AG08396 (cell line): ENCODE measurements at regions not wholly inside any gene's neighbourhood (a gene's known extent, or its start where the extent isn't known, plus 50 kb on each side); places are given as distances from the start of the nearest gene placed in this dataset.

Experiments
- DNase-seq: peaks from one replicate; pipeline ENCODE4 v3.0.0; 2012; ENCODE audit warnings: low spot score, mixed read lengths

DNA sequence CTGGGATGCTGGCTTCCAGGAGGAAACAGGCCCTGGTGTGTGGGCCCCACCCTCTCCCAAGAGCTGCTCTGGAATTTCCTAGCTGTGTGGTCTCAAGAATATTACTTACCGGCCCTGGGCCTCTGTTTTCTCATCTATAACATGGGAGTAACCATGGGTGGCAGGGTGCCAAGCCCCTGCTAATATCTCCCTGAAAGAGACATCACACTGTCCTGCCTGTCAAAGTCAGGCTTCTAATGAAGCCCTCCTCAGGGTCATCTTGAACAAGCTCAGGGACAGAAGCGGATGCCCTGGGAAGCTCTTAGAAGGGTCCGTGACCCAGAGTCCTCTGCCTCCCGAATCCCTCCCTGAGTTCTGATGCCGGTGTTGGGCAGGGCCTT is 173.2 kb upstream of the HDAC4 start:
- DNase-seq: no peak

DNA sequence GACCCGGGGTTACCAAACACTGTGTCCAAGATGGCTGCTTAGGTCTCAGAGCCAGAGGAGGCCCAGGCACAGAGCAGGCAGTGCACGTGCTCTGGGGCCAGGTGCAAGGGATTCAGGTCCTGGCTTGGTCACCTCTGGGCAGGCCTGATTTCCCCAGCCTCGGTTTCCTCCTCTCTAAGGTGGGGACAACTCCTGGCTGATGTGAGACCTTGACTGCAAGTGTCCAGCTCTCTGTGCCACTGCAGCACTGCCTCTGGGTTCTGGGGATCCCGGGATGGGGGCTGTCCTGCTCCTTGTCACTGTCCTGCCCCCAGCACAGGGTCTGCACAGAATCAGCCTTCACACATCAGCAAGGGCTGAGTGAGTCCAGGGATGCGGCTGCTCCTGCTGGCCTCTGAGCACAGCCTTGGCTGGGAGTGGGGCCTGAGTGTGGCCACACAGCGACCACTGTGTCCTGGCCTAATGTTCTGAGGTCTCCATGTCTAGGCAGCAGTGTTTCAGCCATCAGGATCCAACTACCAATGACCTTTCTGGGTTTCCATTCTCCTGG is 170.2 kb upstream of the HDAC4 start:
- no peak for DNase-seq

- DNase-seq: no peak
Observed at GRCh38 chr2:239570216-239570925, 169.6 kb upstream of the HDAC4 start.

DNA sequence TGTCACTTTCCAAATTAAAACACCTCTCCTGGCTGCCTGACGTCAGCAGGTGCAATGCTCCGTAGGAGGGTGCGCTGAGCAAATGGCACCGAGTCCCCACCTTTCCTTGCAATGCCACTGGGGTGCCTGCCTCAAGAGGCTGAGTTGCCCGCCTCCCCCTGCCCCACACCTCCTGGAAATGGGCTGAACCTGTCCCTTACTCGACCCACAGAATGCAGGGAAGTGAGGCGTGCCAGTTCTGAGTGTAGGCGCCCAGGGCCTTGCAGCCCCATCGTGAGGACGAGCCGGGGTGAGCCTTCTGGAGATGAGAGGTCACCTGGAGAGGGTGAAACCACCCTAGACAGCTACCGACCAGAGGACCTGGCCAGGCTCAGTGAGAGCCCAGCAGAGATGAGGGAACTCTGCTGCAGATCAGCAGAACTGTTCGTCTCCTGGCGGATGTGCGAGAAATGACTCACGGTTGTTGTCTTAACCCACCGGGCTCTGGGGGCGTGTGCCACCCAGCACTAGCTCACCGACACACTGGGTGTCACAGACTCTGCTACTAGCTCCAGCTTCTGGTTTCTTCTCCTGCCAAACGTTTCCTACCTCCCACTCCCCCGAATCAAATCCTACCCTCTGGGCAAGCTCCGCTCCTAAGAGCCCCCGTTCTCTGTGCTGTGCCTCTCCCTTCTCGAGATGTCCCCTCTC is 168.7 kb upstream of the HDAC4 start:
- DNase-seq: no peak

GRCh38 chr2:239568601-239569000 is 167.8 kb upstream of the HDAC4 start:
- no peak for DNase-seq

DNA sequence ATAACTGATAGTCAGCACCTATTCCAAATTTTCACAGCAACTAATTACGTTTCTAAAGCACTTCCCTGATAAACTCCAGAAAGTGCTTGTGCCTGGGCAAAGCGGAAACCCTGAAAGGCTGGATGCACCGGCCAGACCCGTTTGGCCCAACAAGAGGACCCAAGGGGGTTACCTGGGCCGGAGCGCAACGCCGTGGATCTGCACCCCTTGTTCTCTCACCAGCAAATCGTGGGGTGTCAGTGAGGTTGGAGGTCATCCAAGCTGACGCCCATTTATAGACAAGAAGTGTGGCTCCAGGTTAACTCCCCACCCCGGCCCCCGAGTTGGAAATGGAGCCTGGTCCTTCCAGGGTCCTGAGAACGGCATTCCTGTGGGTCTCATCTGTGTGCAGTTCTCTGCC is 167.0 kb upstream of the HDAC4 start:
- no peak for DNase-seq

DNA sequence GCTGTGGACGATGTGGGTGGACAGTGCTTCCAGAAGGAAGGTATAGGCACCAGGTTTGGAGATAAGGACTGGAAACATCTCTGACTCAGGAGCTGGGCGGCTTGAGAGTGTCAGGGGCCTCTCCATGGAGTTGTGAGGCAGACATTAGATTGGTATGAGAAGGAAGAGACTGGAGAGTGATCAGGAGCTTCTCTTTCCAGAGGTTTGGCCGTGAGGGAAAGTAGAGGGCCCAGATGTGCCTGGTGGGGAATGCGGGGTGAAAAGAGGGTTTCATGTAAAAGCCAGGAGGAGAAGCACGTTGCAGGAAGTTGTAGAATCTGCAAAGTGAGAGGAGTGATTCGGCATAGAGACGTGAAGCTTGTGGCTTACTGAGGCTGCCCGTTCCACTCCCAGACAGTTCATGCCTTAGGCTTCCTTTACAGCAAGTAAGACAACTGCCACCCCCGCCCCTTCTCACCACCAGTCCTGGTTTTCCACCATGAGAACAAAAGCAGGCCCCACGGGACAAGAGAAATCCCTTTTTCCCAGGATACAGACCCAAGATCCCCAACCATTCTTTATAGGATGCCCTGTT is 166.3 kb upstream of the HDAC4 start:
- DNase-seq: no peak

DNA sequence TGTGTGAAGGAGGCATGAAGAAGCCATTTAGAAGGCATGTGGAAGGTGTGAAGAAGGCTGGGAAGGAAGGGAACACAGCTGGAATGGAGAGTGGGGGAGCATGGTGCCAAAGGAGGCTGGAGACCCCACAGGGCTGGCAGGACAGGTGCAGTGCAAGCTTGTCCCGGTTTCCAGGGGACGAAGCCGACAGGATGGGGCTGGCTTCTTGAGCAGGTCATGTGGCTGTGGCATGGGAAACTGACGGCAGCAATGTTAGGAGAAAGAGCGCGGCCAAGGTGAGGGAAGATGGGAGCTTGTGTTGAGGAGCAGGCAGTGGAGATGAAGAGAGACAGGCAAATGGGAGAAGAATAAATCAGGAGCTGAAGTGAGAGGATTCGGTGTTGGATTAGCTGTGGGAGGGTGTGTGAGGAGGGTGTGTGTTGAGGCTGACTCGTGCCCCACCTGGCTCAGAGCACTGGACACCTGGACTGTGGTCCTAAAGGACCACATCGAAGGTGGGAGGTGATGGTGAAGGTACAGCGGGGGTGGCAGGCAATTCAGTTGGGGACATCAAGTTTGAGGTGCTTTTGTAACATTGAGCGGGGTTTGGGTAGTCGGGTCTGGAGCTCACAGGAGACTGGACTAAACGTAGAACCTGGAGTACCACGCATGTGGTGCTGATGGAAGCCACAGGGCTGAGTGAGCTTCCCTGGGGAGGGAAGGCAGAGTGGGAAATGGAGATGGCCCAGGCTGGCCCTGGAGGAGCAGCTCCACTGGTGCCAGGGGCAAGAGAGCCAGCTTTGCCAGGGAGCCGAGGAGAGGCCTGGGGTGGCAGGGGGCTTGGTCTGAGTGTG is 165.6 kb upstream of the HDAC4 start:
- DNase-seq: no peak

DNA sequence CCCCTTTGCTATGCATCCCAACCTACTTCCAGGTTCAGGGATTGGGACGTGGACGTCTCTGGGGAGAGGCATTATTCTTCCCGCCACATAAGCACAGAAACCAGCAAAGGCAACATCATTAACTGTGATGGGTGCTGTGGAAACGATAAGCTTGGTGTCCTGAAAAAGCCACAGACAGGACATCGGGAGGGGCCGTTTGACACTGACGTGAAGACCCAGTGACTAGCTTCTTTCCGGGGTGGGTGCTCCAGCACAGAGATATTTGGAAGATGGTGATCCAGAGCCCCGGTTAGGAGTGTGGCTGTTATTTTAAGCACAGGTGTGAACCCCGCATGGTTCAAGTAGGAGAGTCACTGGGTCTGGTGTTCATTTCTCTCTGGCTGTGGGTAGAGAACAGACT is 163.8 kb upstream of the HDAC4 start:
- DNase-seq: no peak

GRCh38 chr2:239563561-239563960 is 162.7 kb upstream of the HDAC4 start:
- no peak for DNase-seq

- DNase-seq: no peak
Observed at GRCh38 chr2:239561446-239562001, 160.7 kb upstream of the HDAC4 start.

GRCh38 chr2:239559417-239560261 is 158.8 kb upstream of the HDAC4 start:
- DNase-seq: no peak

- no peak for DNase-seq
Observed at GRCh38 chr2:239558661-239559060, 157.8 kb upstream of the HDAC4 start.

DNA sequence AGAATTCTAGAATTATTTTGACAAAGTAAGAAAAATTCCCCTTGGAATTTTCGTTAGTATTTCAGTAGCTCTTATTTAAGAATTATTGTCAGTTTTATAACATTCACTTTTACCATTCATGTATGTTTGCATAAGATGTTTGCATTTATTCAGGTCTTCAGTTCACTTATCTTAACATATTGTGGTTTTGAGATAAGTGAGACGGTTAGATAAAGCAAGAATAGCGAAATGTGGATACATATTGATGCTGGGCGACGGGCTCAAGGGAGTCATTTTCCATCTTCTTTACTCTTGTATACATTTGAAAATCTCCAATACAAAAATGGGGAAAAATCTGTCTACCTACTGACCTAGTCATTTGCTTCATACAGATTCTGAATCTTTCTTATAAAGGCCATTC is 156.7 kb upstream of the HDAC4 start:
- no peak for DNase-seq

DNA sequence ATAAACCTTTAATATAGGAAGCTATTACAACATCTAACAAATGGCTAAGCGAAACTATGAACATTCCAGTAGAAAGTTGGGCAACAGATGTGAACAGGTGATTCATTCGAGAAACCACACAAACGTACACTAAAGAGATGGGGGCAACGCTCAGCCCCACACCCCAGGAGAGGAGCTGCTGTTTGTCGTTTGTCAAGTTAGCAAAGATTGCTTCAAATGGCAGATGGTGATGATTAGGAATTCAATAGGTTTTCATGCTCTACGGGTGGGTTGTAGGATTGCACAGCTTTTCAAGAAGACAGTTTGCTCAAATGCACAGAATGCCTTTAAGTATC is 154.7 kb upstream of the HDAC4 start:
- DNase-seq: no peak

GRCh38 chr2:239554766-239555570 is 154.1 kb upstream of the HDAC4 start:
- DNase-seq: no peak

- no peak for DNase-seq
Observed at GRCh38 chr2:239553376-239554000, 152.7 kb upstream of the HDAC4 start.

GRCh38 chr2:239552213-239552926 is 151.6 kb upstream of the HDAC4 start:
- DNase-seq: no peak

GRCh38 chr2:239551206-239551605 is 150.4 kb upstream of the HDAC4 start:
- DNase-seq: no peak
